K562 (cell line): ENCODE measurements at regions not wholly inside any gene's neighbourhood (a gene's known extent, or its start where the extent isn't known, plus 50 kb on each side); places are given as distances from the start of the nearest gene placed in this dataset.
A peak's percentile ranks its signal among the peaks of the same experiment; 100 is the strongest.

ENCODE experiments used
- ATAC-seq: fragments of 200-7000 bp; cut with Tn5 transposase; 3 replicates; pipeline ENCODE4 v1.9.1; 2020; ENCODE audit warnings: moderate library complexity
- BruUV-seq: library from RNA; stranded (reverse); fragments of 400-500 nt; replicated peaks from 2 replicates; lab custom pipeline; 2021; lab: Mats Ljungman, UMichigan
- CTCF ChIA-PET: fragments of 300-600 bp; formaldehyde crosslinking; extraction: SDS; loops from one replicate; lab custom pipeline; 2021; ENCODE audit warnings: low intra/inter-chr PET ratio; lab: Yijun Ruan, JAX
- POLR2A ChIA-PET: fragments of 300-600, 350-650 bp; sonication (Branson Sonifier 250); formaldehyde crosslinking; extraction: SDS; loops from one replicate; lab custom pipeline; 2021; ENCODE audit warnings: antibody characterized with exemption, inconsistent platforms; lab: Yijun Ruan, JAX
- DNase-seq, 4 experiments: peaks; one replicate each; pipeline versions ENCODE4 v3.0.0 to v3.0.0-alpha.2; 2011 to 2018; ENCODE audit warnings: low spot score in 3 of 4, mixed read lengths in 3 of 4; ENCODE audit errors: extremely low read depth in 1 of 4
- FAIRE-seq: peaks from 2 replicates; lab custom pipeline; 2011; peaks lifted over from hg19 to GRCh38; lab: Jason Lieb, UNC
- H2AFZ ChIP-seq: 2 replicates; pipeline ENCODE4 v1.6.0; 2011; ENCODE audit warnings: low read depth, low read length, control low read depth, inconsistent platforms
- H3K27ac ChIP-seq: fragments of 200-600 bp; 3 replicates; pipeline ENCODE4 v1.8.0; 2011; ENCODE audit warnings: low read depth, mild to moderate bottlenecking, control low read depth, inconsistent platforms, low read length, moderate library complexity, mixed read lengths; ENCODE audit errors: extremely low read depth
- H3K27me3 ChIP-seq, 2 experiments: fragments of 300-600 bp in 1 of 2; 2 replicates in 1 of 2; 3 replicates in 1 of 2; pipeline versions ENCODE4 v1.6.0 to v1.8.0; 2011; ENCODE audit warnings: inconsistent platforms in 2 of 2, low read length in 2 of 2, mild to moderate bottlenecking in 1 of 2, mixed read lengths in 1 of 2, moderate library complexity in 1 of 2; ENCODE audit not compliant: control insufficient read depth in 2 of 2, insufficient read depth in 2 of 2
- H3K36me3 ChIP-seq: fragments of 300-600 bp; 3 replicates; pipeline ENCODE4 v1.8.0; 2011; ENCODE audit warnings: mild to moderate bottlenecking, low read length, inconsistent platforms; ENCODE audit not compliant: control insufficient read depth, insufficient read depth
- H3K4me1 ChIP-seq, 2 experiments: fragments of 200-600 bp in 1 of 2; replicated peaks in 1 of 2; 2 replicates in 1 of 2; 3 replicates in 1 of 2; pipeline versions ENCODE4 v1.5.1 to v1.8.0; 2011; ENCODE audit warnings: inconsistent platforms in 2 of 2, low read length in 2 of 2, mild to moderate bottlenecking in 1 of 2, mixed read lengths in 1 of 2, moderate library complexity in 1 of 2; ENCODE audit not compliant: control insufficient read depth in 2 of 2, insufficient read depth in 2 of 2
- H3K4me2 ChIP-seq: 2 replicates; pipeline ENCODE4 v1.6.1; 2011; ENCODE audit warnings: low read length, control low read depth, inconsistent platforms, mixed read lengths; ENCODE audit not compliant: insufficient read depth
- H3K4me3 ChIP-seq: fragments of 200-600 bp; sonication (generic), shearing (Covaris generic); 2 replicates; pipeline ENCODE4 v1.5.1; 2016; ENCODE audit warnings: control low read depth, inconsistent platforms
- H3K79me2 ChIP-seq: fragments of 200-600 bp; 3 replicates; pipeline ENCODE4 v1.8.0; 2011; ENCODE audit warnings: low read length, inconsistent platforms; ENCODE audit not compliant: control insufficient read depth, insufficient read depth
- H3K9ac ChIP-seq, 2 experiments: 2 replicates each; pipeline versions ENCODE4 v1.6.0 to v1.6.1; 2011; ENCODE audit warnings: low read depth in 2 of 2, low read length in 2 of 2, control low read depth in 1 of 2, inconsistent platforms in 1 of 2, mild to moderate bottlenecking in 1 of 2, mixed read lengths in 1 of 2; ENCODE audit not compliant: insufficient read depth in 1 of 2
- H3K9me1 ChIP-seq: one replicate; pipeline ENCODE4 v1.6.0; 2011; ENCODE audit warnings: inconsistent platforms, mild to moderate bottlenecking, low read length, moderate library complexity; ENCODE audit not compliant: control insufficient read depth, insufficient read depth
- H3K9me3 ChIP-seq: replicated peaks from 2 replicates; pipeline ENCODE4 v1.5.1; 2011; ENCODE audit warnings: low read depth, low read length, inconsistent platforms; ENCODE audit not compliant: control insufficient read depth, insufficient read depth
- H4K20me1 ChIP-seq: replicated peaks from 2 replicates; pipeline ENCODE4 v1.6.1; 2011; ENCODE audit warnings: low read length, inconsistent platforms, mixed read lengths; ENCODE audit not compliant: control insufficient read depth, insufficient read depth
- MIER1 ChIP-seq: fragments of 450-650 bp; IDR thresholded peaks from 2 replicates; pipeline ENCODE4 v1.6.1; 2016; ENCODE audit warnings: antibody characterized with exemption, mild to moderate bottlenecking, low read depth
- NCOR1 ChIP-seq: fragments of 450-650 bp; IDR thresholded peaks from 2 replicates; pipeline ENCODE4 v1.6.1; 2016; ENCODE audit warnings: mild to moderate bottlenecking, moderate library complexity
- PHB ChIP-seq: fragments of 250-450 bp; sonication (Bioruptor Pico); IDR thresholded peaks from 2 replicates; pipeline ENCODE4 v1.5.0; 2021
- RAD21 ChIP-seq, 2 experiments: fragments of 250-450 bp in 1 of 2; fragments of 450-650 bp in 1 of 2; sonication (Bioruptor Pico) in 1 of 2; formaldehyde crosslinking in 1 of 2; IDR thresholded peaks in 1 of 2; conservative IDR thresholded peaks in 1 of 2; 2 replicates each; pipeline versions ENCODE4 v1.4.0 to v1.8.0; 2020 to 2022; ENCODE audit warnings: mild to moderate bottlenecking in 2 of 2, moderate library complexity in 1 of 2
- ZNF175 ChIP-seq: fragments of 200-800 bp; sonication (Bioruptor generic); IDR thresholded peaks from 2 replicates; pipeline ENCODE4 v1.6.1; 2016; ENCODE audit warnings: low read depth, mild to moderate bottlenecking, missing genetic modification characterization, missing compliant biosample characterization
- ZNF316 ChIP-seq: fragments of 450-650 bp; IDR thresholded peaks from 2 replicates; pipeline ENCODE4 v1.6.1; 2016
- WGBS: fragments of 100-300 bp; shearing (Covaris generic); methylation state at CpG from one replicate; pipeline ENCODE4 v1.1.6; 2016; ENCODE audit warnings: low coverage, mixed read lengths; ENCODE audit not compliant: insufficient coverage; ENCODE audit errors: missing lambda C conversion rate; 5-methylcytosine and 5-hydroxymethylcytosine counted together
- in situ Hi-C: fragments of 300-500 bp; cut with MboI; formaldehyde crosslinking; loops from 4 replicates; pipeline ENCODE4 v1.15.0; 2018; ENCODE audit warnings: inconsistent platforms, mixed read lengths
- intact Hi-C: fragments of 100-400 bp; cut with micrococcal nuclease; formaldehyde crosslinking; loops from 2 replicates; pipeline ENCODE4 v1.14.2; 2022

- no peaks in the 10 kb centered on the region for H3K36me3 ChIP-seq
- no peak for DNase-seq
- no peak overlapping the region for H3K4me2 ChIP-seq
- TF ChIP-seq RAD21 (CRISPR knock-in tag; conservative IDR thresholded peaks at IDR 0.05 in 1 of 2, IDR thresholded peaks at IDR 0.05 in 1 of 2) (no peak), NCOR1 (no peak), ZNF175 (CRISPR knock-in tag) (no peak), MIER1 (no peak)
- TF ChIP-seq, all 486 proteins: peak for 0
- H3K9me3 ChIP-seq = no peaks in the 10 kb centered on the region
- ChIA-PET CTCF (no interaction called here), POLR2A (interaction anchor here (0.6 kb wide), 1 partner anchor 239 kb away, joined by 3 read pairs; no protein-coding TSS in a partner anchor)
- no peak overlapping the region for H3K9ac ChIP-seq
- H3K27me3 ChIP-seq = peaks cover 0 to 5% of the 10 kb centered on the region in 2 experiments; a peak in 1 of 5 replicates
- H4K20me1 ChIP-seq = no peaks in the 10 kb centered on the region
- no TSS peak for BruUV-seq
- in situ Hi-C loops (loop anchor here (25.0 kb wide), 1 partner anchor 1191 kb away; the partner anchor contains the start of gene PLPP3), intact Hi-C loops (no loop called here)
- no peaks in the 10 kb centered on the region for H3K79me2 ChIP-seq
- no peak overlapping the region for H2AFZ ChIP-seq
- H3K9me1 ChIP-seq = no peaks in the 10 kb centered on the region
- FAIRE-seq (no peak), ATAC-seq (peak; percentile 43; the same call in 1 of the 3 replicates)
- H3K4me1 ChIP-seq = no peaks in the 10 kb centered on the region
- 0% methylated on average over 5 of the region's 5 CpGs for WGBS
- H3K27ac ChIP-seq = no peak overlapping the region
- H3K4me3 ChIP-seq = no peak overlapping the region
These were observed 181.3 kb upstream of the USP24 start for GRCh38 chr1:55396381-55396891.

DNA sequence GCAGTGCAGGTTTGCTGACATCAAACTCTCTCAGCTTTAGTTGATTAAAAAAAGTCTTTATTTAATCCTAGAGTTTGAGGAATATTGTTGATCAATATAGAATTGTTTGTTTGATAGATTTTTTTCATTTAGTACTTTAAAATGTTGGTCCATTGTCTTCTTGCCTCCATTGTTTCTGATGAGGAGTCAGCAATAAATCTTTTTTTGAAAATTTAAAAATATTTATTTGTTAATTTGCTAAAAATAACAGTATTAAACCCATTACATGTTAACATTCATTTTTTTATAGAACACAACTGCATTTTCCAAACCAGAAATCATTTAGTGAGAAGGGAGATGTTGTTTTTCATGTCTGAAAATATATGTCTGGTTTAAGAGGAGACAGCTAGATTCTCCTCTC lies 173.8 kb upstream of the USP24 start:
- no peak for ATAC-seq
- Histone ChIP-seq H3K27ac (no peak overlapping the region), H3K9ac (no peak overlapping the region), H3K9me1 (no peaks in the 10 kb centered on the region), H3K27me3 (no peaks in the 10 kb centered on the region), H3K9me3 (no peaks in the 10 kb centered on the region), H3K79me2 (no peaks in the 10 kb centered on the region), H4K20me1 (no peaks in the 10 kb centered on the region), H3K4me1 (no peaks in the 10 kb centered on the region), H3K4me2 (no peak overlapping the region), H3K4me3 (no peak overlapping the region), H2AFZ (no peak overlapping the region), H3K36me3 (no peaks in the 10 kb centered on the region)
- no peak for FAIRE-seq
- BruUV-seq = no TSS peak
- POLR2A ChIA-PET = no interaction called here
- DNase-seq = no peak
- TF ChIP-seq ZNF316 (peak; percentile 14; the same call in 1 of the 2 replicates), PHB (no peak)
- intact Hi-C loops = no loop called here
- CTCF ChIA-PET = no interaction called here
- in situ Hi-C loops = loop anchor here (25.0 kb wide), 1 partner anchor 1198 kb away; the partner anchor contains the start of gene PLPP3
